HCT116 (cell line): ENCODE measurements at regions not wholly inside any gene's neighbourhood (a gene's known extent, or its start where the extent isn't known, plus 50 kb on each side); places are given as distances from the start of the nearest gene placed in this dataset.
"Not testable (repeated sequence)": the region's sequence is repeated elsewhere in the genome, so short reads cannot be mapped to it uniquely, and the experiment has no call there.

ENCODE experiments used
- ATAC-seq: fragments of 200-7000 bp; cut with Tn5 transposase; 2 replicates; pipeline ENCODE4 v1.9.1; 2020; ENCODE audit warnings: mild to moderate bottlenecking, moderate library complexity
- BruUV-seq: library from RNA; stranded (reverse); fragments of 400-500 nt; replicated peaks from 2 replicates; lab custom pipeline; 2021; lab: Mats Ljungman, UMichigan
- CTCF ChIA-PET: fragments of 300-600 bp; sonication (Branson Sonifier 250); formaldehyde crosslinking; loops from one replicate; lab custom pipeline; 2021; ENCODE audit warnings: antibody characterized with exemption; lab: Charles Lee
- POLR2A ChIA-PET: fragments of 300-600, 350-600 bp; sonication (Branson Sonifier 250); formaldehyde crosslinking; loops from one replicate; lab custom pipeline; 2021; ENCODE audit warnings: antibody characterized with exemption; lab: Charles Lee
- RAD21 ChIA-PET, 2 experiments: fragments of 300-600 bp; sonication (Branson Sonifier 250); formaldehyde crosslinking; loops; one replicate each; lab custom pipeline; 2023; ENCODE audit warnings: low total read pairs in 2 of 2; ENCODE audit not compliant: uncharacterized antibody in 2 of 2, unreplicated experiment in 2 of 2, low non-redundant PET in 1 of 2; lab: Charles Lee
- DNase-seq: peaks from one replicate; pipeline ENCODE4 v3.0.0-alpha.2; 2010; ENCODE audit warnings: low read depth, low spot score
- H2AFZ ChIP-seq: fragments of 200-600 bp; shearing (Covaris generic), sonication (generic); 2 replicates; pipeline ENCODE4 v1.6.1; 2017; ENCODE audit warnings: low read depth, mixed run types, mixed read lengths, antibody characterized with exemption, low read length; ENCODE audit not compliant: poor library complexity, severe bottlenecking
- H3K27ac ChIP-seq: 2 replicates; pipeline ENCODE4 v1.5.1; 2012; ENCODE audit warnings: low read depth, low read length
- H3K27me3 ChIP-seq: fragments of 200-600 bp; sonication (generic); 2 replicates; pipeline ENCODE4 v1.6.1; 2016; ENCODE audit warnings: mixed run types, low read length, mixed read lengths; ENCODE audit not compliant: insufficient read depth
- H3K36me3 ChIP-seq, 2 experiments: fragments of 200-500 bp in 1 of 2; fragments of 200-600 bp in 1 of 2; sonication (Bioruptor generic) in 1 of 2; sonication (generic) in 1 of 2; 2 replicates each; pipeline versions ENCODE4 v1.5.1 to v1.6.1; 2014 to 2016; ENCODE audit warnings: low read length in 2 of 2, inconsistent platforms in 1 of 2, mixed read lengths in 1 of 2, mixed run types in 1 of 2; ENCODE audit not compliant: insufficient read depth in 2 of 2, control insufficient read depth in 1 of 2
- H3K4me1 ChIP-seq, 2 experiments: fragments of 200-600 bp in 1 of 2; sonication (generic) in 1 of 2; 2 replicates each; pipeline versions ENCODE4 v1.5.1 to v1.6.1; 2012 to 2017; ENCODE audit warnings: low read length in 2 of 2, inconsistent platforms in 1 of 2, mild to moderate bottlenecking in 1 of 2, mixed read lengths in 1 of 2, mixed run types in 1 of 2, moderate library complexity in 1 of 2; ENCODE audit not compliant: insufficient read depth in 2 of 2, control insufficient read depth in 1 of 2
- H3K4me2 ChIP-seq: fragments of 200-600 bp; sonication (generic); 2 replicates; pipeline ENCODE4 v1.6.1; 2017; ENCODE audit warnings: mixed run types, low read length, mixed read lengths
- H3K4me3 ChIP-seq, 2 experiments: fragments of 200-600 bp in 1 of 2; sonication (generic) in 1 of 2; replicated peaks in 1 of 2; 2 replicates each; pipeline ENCODE4 v1.5.1; 2011 to 2016; ENCODE audit warnings: low read length in 2 of 2, control low read depth in 1 of 2, low read depth in 1 of 2, mild to moderate bottlenecking in 1 of 2, mixed read lengths in 1 of 2, mixed run types in 1 of 2
- H3K79me2 ChIP-seq: fragments of 200-600 bp; sonication (generic); 2 replicates; pipeline ENCODE4 v1.6.1; 2017; ENCODE audit warnings: mild to moderate bottlenecking, mixed run types, low read length, moderate library complexity, mixed read lengths; ENCODE audit not compliant: insufficient read depth
- H3K9ac ChIP-seq: fragments of 200-600 bp; sonication (generic); 2 replicates; pipeline ENCODE4 v1.6.1; 2016; ENCODE audit warnings: low read length, mixed read lengths
- H3K9me2 ChIP-seq: fragments of 200-600 bp; sonication (generic), shearing (Covaris generic); 2 replicates; pipeline ENCODE4 v1.6.1; 2017; ENCODE audit warnings: mixed run types, mild to moderate bottlenecking, moderate library complexity; ENCODE audit not compliant: insufficient read depth
- H3K9me3 ChIP-seq, 2 experiments: fragments of 200-500 bp in 1 of 2; fragments of 200-600 bp in 1 of 2; sonication (Bioruptor generic) in 1 of 2; sonication (generic) in 1 of 2; 2 replicates each; pipeline ENCODE4 v1.6.1; 2014 to 2017; ENCODE audit warnings: low read length in 2 of 2, mixed read lengths in 2 of 2, inconsistent platforms in 1 of 2, low read depth in 1 of 2, mild to moderate bottlenecking in 1 of 2, mixed run types in 1 of 2, moderate library complexity in 1 of 2; ENCODE audit not compliant: control insufficient read depth in 1 of 2, insufficient read depth in 1 of 2
- H4K20me1 ChIP-seq: fragments of 200-600 bp; sonication (generic), shearing (Covaris generic); 2 replicates; pipeline ENCODE4 v1.6.1; 2017; ENCODE audit warnings: mixed run types, mild to moderate bottlenecking, moderate library complexity; ENCODE audit not compliant: insufficient read depth
- EGR1 ChIP-seq: IDR thresholded peaks from 2 replicates; pipeline ENCODE4 v1.6.1; 2012; ENCODE audit warnings: low read depth
- ELF1 ChIP-seq: IDR thresholded peaks from 2 replicates; pipeline ENCODE4 v1.6.1; 2012; ENCODE audit warnings: low read depth, borderline replicate concordance
- FOSL1 ChIP-seq: IDR thresholded peaks from 2 replicates; pipeline ENCODE4 v1.6.1; 2012; ENCODE audit warnings: low read depth
- POLR2A ChIP-seq: IDR thresholded peaks from 2 replicates; pipeline ENCODE4 v1.7.0; 2011; ENCODE audit warnings: borderline replicate concordance; ENCODE audit not compliant: insufficient read depth, insufficient read length; ENCODE audit errors: extremely low read depth
- RAD21 ChIP-seq: IDR thresholded peaks from 2 replicates; pipeline ENCODE4 v1.6.1; 2012; ENCODE audit warnings: low read depth, mild to moderate bottlenecking
- SP1 ChIP-seq: IDR thresholded peaks from 2 replicates; pipeline ENCODE4 v1.6.1; 2012; ENCODE audit warnings: low read depth
- YY1 ChIP-seq: IDR thresholded peaks from 2 replicates; pipeline ENCODE4 v1.6.1; 2011; ENCODE audit warnings: low read length, low read depth, moderate library complexity, mild to moderate bottlenecking; ENCODE audit not compliant: insufficient replicate concordance; ENCODE audit errors: extremely low read depth
- ZFX ChIP-seq: fragments of 450-650 bp; IDR thresholded peaks from 2 replicates; pipeline ENCODE4 v1.6.1; 2017
- ZNF274 ChIP-seq: fragments of 200-500 bp; sonication (Bioruptor generic); IDR thresholded peaks from 2 replicates; pipeline ENCODE4 v1.6.1; 2014; ENCODE audit warnings: mild to moderate bottlenecking, low read depth, low read length, inconsistent platforms
- intact Hi-C: fragments of 100-400 bp; cut with micrococcal nuclease; formaldehyde crosslinking; loops from 2 replicates; pipeline ENCODE4 v1.10.0; 2022
- TF ChIP-seq, protein P1 (sequence below): IDR thresholded peaks from 2 replicates; pipeline ENCODE4 v1.6.1; 2012
- TF ChIP-seq, protein P2 (sequence below): IDR thresholded peaks from 2 replicates; pipeline ENCODE4 v1.6.1; 2011; ENCODE audit warnings: mild to moderate bottlenecking, low read length, moderate library complexity; ENCODE audit not compliant: insufficient replicate concordance; ENCODE audit errors: extremely low read depth
- TF ChIP-seq, protein P3 (sequence below): IDR thresholded peaks from 2 replicates; pipeline ENCODE4 v1.6.1; 2012
- TF ChIP-seq, protein P4 (sequence below): IDR thresholded peaks from 2 replicates; pipeline ENCODE4 v1.6.1; 2012; ENCODE audit warnings: low read depth

DNA sequence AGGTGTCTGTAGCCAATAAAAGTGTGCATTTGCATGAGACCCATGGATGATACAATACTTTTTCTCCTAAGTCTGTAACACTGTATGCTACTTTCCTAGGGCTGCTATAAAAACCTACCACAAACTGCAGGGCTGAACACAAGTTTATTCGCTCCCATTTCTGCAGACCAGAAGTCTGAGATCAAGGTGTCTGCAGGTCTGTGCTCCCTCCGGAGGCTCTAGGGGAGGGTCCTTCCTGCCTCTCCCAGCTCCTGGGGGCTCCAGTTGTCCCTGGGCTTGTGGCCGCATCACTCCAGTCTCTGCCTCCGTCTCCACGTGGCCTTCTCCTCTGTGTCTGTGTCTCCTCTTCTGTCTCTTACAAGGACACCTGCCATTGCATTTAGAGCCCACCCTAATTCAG lies 244.4 kb downstream of the ASMT start:
- POLR2A ChIA-PET, H3K9me3 ChIP-seq, ATAC-seq, H3K4me3 ChIP-seq, H3K36me3 ChIP-seq, DNase-seq, intact Hi-C loops, H3K27ac ChIP-seq, H3K27me3 ChIP-seq, RAD21 ChIA-PET, H3K4me2 ChIP-seq, BruUV-seq, H2AFZ ChIP-seq, H3K9ac ChIP-seq, H3K9me2 ChIP-seq, H3K4me1 ChIP-seq, H3K79me2 ChIP-seq, H4K20me1 ChIP-seq, CTCF ChIA-PET: not testable (repeated sequence)

DNA sequence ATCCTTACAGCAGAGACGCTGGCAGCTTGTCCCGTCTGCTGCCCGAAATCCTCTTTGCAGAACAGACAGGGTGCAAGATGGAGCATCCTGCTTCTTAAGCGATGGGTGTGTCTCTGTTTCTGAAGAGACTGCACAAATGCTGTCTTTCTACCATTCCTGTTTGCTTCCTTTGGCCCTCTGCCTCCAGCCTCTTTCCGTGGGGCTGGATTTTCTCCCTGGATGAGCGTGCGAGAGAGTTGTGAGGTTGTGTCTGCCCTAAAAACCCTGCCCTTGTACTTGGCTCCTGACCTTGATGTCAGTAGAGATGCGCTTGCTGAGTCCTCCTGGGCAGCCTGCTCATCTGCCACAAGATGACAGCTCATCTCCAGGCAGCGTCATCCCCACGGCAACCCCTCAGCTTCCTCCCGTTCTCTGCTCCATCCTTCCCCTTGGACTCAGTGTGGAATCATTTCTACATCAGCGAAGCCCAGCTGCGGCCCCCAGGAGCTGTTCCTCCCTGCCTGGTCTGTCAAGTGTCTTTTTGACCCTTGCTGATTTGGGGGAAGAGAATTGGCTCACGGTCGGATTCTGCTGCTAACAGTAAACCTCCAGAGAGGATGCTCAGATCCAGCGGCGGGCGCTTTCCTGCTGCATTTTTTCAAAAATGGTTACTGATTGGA lies 246.2 kb downstream of the ASMT start:
- intact Hi-C loops, result no loop called here
- Histone ChIP-seq H4K20me1 (no peaks in the 10 kb centered on the region), H2AFZ (no peak overlapping the region), H3K4me2 (no peak overlapping the region), H3K9ac (no peak overlapping the region), H3K4me3 (no peak overlapping the region), H3K9me2 (no peaks in the 10 kb centered on the region), H3K27me3 (no peaks in the 10 kb centered on the region), H3K79me2 (no peaks in the 10 kb centered on the region), H3K36me3 (no peaks in the 10 kb centered on the region), H3K27ac (no peak overlapping the region), H3K4me1 (no peaks in the 10 kb centered on the region), H3K9me3 (no peaks in the 10 kb centered on the region)
- CTCF ChIA-PET, result no interaction called here
- RAD21 ChIA-PET, result no interaction called here
- POLR2A ChIA-PET, result no interaction called here
- ATAC-seq (no peak), DNase-seq (no peak)
- no TSS peak for BruUV-seq
- TF ChIP-seq YY1, result no peak
- TF ChIP-seq RAD21, result no peak
- no peak for TF ChIP-seq ZFX
- TF ChIP-seq, protein P1, sequence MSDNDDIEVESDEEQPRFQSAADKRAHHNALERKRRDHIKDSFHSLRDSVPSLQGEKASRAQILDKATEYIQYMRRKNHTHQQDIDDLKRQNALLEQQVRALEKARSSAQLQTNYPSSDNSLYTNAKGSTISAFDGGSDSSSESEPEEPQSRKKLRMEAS, result no peak
- TF ChIP-seq POLR2A, result no peak
- TF ChIP-seq EGR1, result no peak
- TF ChIP-seq, protein P2, sequence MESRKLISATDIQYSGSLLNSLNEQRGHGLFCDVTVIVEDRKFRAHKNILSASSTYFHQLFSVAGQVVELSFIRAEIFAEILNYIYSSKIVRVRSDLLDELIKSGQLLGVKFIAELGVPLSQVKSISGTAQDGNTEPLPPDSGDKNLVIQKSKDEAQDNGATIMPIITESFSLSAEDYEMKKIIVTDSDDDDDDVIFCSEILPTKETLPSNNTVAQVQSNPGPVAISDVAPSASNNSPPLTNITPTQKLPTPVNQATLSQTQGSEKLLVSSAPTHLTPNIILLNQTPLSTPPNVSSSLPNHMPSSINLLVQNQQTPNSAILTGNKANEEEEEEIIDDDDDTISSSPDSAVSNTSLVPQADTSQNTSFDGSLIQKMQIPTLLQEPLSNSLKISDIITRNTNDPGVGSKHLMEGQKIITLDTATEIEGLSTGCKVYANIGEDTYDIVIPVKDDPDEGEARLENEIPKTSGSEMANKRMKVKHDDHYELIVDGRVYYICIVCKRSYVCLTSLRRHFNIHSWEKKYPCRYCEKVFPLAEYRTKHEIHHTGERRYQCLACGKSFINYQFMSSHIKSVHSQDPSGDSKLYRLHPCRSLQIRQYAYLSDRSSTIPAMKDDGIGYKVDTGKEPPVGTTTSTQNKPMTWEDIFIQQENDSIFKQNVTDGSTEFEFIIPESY, result no peak
- no peak for TF ChIP-seq ZNF274
- TF ChIP-seq, protein P3, sequence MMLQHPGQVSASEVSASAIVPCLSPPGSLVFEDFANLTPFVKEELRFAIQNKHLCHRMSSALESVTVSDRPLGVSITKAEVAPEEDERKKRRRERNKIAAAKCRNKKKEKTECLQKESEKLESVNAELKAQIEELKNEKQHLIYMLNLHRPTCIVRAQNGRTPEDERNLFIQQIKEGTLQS, result no peak
- TF ChIP-seq, protein P4, sequence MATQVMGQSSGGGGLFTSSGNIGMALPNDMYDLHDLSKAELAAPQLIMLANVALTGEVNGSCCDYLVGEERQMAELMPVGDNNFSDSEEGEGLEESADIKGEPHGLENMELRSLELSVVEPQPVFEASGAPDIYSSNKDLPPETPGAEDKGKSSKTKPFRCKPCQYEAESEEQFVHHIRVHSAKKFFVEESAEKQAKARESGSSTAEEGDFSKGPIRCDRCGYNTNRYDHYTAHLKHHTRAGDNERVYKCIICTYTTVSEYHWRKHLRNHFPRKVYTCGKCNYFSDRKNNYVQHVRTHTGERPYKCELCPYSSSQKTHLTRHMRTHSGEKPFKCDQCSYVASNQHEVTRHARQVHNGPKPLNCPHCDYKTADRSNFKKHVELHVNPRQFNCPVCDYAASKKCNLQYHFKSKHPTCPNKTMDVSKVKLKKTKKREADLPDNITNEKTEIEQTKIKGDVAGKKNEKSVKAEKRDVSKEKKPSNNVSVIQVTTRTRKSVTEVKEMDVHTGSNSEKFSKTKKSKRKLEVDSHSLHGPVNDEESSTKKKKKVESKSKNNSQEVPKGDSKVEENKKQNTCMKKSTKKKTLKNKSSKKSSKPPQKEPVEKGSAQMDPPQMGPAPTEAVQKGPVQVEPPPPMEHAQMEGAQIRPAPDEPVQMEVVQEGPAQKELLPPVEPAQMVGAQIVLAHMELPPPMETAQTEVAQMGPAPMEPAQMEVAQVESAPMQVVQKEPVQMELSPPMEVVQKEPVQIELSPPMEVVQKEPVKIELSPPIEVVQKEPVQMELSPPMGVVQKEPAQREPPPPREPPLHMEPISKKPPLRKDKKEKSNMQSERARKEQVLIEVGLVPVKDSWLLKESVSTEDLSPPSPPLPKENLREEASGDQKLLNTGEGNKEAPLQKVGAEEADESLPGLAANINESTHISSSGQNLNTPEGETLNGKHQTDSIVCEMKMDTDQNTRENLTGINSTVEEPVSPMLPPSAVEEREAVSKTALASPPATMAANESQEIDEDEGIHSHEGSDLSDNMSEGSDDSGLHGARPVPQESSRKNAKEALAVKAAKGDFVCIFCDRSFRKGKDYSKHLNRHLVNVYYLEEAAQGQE, result no peak
- TF ChIP-seq SP1, result no peak
- no peak for TF ChIP-seq FOSL1
- no peak for TF ChIP-seq ELF1
